NCI-H146 treated with DMSO at 0.1 percent for 48 hours (cell line): ENCODE measurements at regions not wholly inside any gene's neighbourhood (a gene's known extent, or its start where the extent isn't known, plus 50 kb on each side); places are given as distances from the start of the nearest gene placed in this dataset.

Experiments
- DNase-seq: peaks from one replicate; lab custom pipeline; 2025; ENCODE audit not compliant: unreplicated experiment; lab: John Stamatoyannopoulos, UW

- DNase-seq, result no peak
Observed at GRCh38 chr3:127405791-127406190, 117.9 kb upstream of the PRR20G start.

DNA sequence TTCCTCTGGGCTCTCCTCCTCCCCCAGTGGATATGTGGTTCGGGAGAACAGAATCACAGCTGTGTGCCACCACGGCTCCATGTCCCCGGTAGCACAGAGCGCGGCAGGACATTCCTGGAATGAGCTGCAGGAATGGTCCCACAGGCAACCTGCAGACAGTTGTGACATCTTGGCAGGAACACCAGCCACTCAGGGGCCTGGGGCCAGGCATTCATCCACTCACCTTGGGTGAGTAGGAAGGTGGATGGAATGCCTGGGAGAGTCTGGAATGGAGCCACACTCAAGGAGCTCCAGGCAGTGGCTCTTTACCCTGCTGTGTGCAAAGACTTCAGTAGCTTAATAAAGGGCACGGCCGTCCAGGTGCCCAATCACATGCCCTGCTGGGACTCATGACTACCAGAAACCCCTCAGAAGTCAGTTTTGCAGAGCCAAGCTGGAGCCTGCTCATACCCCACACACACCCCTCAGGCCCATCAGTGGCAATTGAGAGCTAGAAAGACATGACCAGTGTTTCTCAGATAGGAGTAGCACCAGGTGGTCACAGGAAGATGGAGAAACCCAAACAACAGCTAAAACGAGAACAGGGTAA lies 117.3 kb upstream of the PRR20G start:
- no peak for DNase-seq

GRCh38 chr3:127404221-127405009 lies 116.6 kb upstream of the PRR20G start:
- no peak for DNase-seq

GRCh38 chr3:127403795-127404194 lies 115.9 kb upstream of the PRR20G start:
- no peak for DNase-seq

DNA sequence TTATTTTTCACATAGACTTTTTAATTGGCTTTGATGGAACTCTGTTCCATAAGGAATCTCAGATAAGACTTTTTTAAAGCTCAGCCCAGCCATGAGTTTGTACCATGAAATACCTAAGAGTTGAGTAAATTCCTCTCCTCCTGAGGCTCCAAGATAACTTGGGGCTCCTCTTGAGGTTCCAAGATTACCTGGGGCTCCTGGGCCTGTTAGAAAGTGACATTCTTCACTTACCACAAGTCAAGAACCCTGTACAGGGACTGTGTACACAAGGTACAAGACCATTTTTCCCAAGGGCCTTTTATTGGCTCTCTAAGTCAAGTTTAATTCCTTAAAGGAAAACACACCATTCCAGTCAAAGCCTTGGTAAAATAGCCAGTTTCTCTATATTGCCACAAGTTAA lies 111.3 kb upstream of the PRR20G start:
- no peak for DNase-seq

DNA sequence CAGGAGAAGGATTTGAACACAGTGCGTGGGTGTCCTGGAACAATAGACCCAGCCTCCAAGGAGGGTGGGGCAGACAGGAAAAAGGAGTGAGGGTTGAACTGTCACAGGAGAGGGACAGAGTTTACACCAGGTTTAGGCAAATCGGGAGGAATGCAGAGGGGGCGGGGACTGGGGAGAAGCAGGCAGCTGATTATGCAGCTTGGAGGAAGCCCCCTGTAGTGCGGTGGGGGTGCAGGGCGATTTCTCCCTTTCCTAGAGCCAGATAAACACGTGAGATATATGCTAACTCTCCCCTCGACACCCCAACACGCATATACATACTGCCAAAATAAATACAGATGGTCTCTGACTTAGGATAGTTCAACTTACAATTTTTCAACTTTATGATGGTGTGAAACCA lies 108.6 kb upstream of the PRR20G start:
- no peak for DNase-seq

GRCh38 chr3:127395663-127396355 lies 108.0 kb upstream of the PRR20G start:
- DNase-seq, result no peak

DNA sequence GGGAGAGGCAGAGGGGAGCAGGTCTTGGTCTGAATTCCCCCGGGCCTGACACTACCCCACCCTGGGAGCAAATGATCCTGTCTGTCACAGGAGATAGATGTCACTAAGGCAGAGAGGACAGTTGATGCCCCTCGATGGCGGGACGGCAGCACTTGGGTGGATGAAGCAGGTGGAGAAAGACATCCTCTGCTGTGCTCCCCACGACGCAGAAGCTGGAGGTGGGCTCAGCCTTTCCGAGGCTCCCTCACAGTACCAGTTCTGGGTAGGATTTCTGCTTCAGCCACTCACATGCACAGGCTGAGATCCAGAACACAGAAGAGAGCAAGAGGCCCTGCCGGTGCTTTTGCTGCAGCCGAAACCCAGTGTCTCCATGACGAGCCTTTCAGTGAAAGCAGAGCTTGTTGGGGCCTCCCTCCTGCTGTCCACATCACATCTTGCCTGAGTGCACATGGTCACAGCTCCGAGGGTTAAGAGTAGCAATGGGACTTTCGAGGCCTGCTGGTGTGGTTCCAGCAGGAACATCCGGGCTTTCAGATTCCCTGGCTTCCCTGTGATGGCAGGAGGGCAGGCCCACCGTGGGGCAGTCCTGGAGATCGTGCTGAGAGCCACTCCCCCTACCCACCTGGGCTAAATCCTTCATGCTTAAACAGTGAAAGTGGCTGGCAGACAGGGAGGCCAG lies 107.3 kb upstream of the PRR20G start:
- no peak for DNase-seq

DNA sequence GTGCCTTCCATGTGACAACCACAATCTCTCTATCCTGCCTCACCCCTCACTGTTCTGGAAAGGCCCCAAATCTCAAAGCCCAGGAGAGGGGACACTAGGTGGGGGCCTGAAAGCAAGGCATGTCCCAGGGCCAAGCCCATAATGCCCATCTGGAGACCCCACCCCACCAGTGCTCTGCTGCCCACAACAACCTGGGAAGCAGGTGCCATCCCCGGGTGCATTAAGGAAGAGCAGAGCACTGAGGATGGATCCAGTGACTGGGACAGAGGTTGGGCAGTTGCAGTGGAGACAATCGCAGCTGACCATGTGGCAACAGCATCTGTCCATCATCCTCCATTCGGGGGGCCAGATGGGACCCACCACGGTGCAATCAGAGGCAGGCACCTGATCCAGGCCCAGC lies 106.2 kb upstream of the PRR20G start:
- DNase-seq, result no peak

GRCh38 chr3:127393131-127393820 lies 105.4 kb upstream of the PRR20G start:
- no peak for DNase-seq

DNA sequence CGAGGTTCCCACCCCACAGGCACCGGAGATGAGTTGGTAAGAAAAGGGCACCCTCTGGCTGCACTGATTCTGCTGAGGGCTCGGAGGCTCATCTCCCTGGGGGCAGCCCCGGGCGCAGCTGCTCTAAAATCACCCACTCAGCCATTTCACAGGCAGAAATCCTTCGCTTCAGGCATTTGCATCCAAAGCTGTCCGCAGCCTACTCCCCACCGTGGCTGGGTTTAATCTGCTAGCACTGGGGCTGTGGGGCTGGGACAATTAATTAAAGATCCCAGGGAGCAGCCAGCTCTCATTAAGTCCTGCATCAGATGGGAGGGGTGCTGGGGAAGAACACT lies 104.3 kb upstream of the PRR20G start:
- no peak for DNase-seq

DNA sequence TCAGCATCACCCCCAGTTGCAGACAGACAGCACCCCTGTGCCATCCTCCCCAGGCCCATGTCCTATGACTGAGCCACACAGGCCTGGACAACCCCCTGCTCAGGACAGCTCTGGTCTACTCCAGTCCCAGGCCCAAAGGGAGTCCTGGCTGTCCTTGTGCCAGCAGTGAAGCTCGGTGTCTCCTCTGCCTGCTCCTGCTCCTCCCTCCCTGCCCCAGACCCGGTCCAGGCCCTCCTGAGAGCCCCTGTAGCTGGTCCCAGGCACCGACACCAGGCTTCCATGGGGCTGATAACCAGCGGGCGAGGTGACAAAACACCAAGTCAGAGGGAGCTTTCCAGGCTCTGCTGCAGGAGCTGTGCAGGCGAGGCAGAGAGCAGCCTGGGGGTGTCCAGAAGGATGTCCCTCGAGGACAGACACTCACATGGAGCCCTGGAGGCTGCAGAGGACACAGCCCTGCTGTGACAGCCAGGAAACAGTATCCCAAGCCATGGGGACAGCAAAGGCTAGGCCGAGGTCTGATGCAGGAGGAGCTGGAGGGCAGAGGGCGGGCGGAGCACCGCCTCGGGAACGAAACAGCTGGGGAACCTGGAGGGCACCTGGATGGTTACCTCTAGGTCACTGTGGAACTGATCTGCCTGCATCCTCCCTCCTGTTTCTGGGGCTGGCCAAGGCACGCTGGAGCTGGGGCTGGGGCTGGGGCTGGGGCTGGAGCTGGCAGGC lies 103.8 kb upstream of the PRR20G start:
- DNase-seq, result no peak

- DNase-seq, result no peak
Observed at GRCh38 chr3:127390365-127391025, 102.6 kb upstream of the PRR20G start.

DNA sequence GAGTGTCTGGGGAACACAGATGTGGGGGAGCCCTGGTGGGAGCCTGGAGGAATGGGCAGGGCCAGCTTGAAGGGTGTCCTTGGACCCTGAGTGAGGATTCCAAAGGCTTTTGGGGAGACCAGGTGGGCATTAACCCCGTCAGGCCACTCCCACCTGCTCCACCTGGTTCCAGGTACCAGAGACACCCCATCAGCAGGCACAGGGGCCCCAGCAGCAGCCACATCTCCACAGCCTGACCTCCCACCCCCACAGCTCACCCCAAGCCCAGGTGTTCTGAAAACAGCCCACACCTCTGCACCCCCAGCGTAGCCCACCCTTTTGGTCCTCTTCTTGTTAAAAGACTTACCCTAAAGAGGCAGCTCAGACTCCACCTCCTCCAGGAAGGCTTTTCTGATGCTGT lies 102.1 kb upstream of the PRR20G start:
- no peak for DNase-seq

GRCh38 chr3:127389420-127389819 lies 101.6 kb upstream of the PRR20G start:
- DNase-seq, result no peak

GRCh38 chr3:127388427-127388826 lies 100.6 kb upstream of the PRR20G start:
- no peak for DNase-seq

- DNase-seq, result no peak
Observed at GRCh38 chr3:127387556-127388153, 99.8 kb upstream of the PRR20G start.

DNA sequence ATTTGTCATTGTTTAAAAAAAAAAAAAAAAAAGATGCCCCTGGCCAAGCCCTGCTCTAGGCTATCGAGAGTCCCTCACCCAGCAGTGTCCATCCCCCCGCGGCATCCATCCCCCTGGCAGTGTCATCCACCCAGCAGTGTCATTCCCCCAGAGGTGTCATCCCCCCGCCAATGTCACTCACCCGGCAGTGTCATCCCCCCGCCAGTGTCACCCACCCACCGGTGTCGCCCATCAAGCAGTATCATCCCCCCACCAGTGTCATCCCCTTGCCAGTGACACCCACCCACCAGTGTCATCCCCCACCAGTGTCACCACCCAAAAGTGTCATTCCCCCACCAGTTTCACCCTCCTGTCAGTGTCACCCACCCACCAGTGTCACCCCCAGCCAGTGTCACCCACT lies 99.3 kb upstream of the PRR20G start:
- DNase-seq, result no peak

GRCh38 chr3:127386490-127386889 lies 98.6 kb upstream of the PRR20G start:
- no peak for DNase-seq

GRCh38 chr3:127385540-127385870 lies 97.7 kb upstream of the PRR20G start:
- no peak for DNase-seq
